Colonic mucosa (tissue), 4 donors: ENCODE measurements at regions not wholly inside any gene's neighbourhood (a gene's known extent, or its start where the extent isn't known, plus 50 kb on each side); places are given as distances from the start of the nearest gene placed in this dataset.

Source experiments
- DNase-seq: peaks from one replicate; pipeline ENCODE4 v3.0.0-alpha.2; 2020
- H3K27ac ChIP-seq: fragments of 200-600 bp; one replicate; pipeline ENCODE4 v1.8.0; 2021
- H3K27me3 ChIP-seq: fragments of 200-600 bp; one replicate; pipeline ENCODE4 v1.8.0; 2021
- H3K36me3 ChIP-seq: fragments of 200-600 bp; one replicate; pipeline ENCODE4 v1.8.0; 2021
- H3K4me1 ChIP-seq: fragments of 200-600 bp; one replicate; pipeline ENCODE4 v1.8.0; 2021; ENCODE audit warnings: mild to moderate bottlenecking
- H3K4me3 ChIP-seq: fragments of 200-600 bp; one replicate; pipeline ENCODE4 v1.8.0; 2021
- H3K9ac ChIP-seq, 2 donors: one replicate each; pipeline ENCODE4 v1.7.0; 2013; ENCODE audit warnings: control low read depth in 2 of 2, low read depth in 2 of 2, low read length in 2 of 2
- H3K9me3 ChIP-seq: fragments of 200-600 bp; one replicate; pipeline ENCODE4 v1.8.0; 2021
- intact Hi-C: fragments of 100-400 bp; cut with DNase I; formaldehyde crosslinking; loops from one replicate; pipeline ENCODE4 v1.14.1; 2022
- TF ChIP-seq, protein P1 (sequence below): fragments of 200-600 bp; IDR thresholded peaks from one replicate; pipeline ENCODE4 v1.8.0; 2022; ENCODE audit warnings: antibody characterized with exemption, mild to moderate bottlenecking
- donor health status: healthy.
- donor health status: DM: no; HTN: no; CAD: no.
- donor health status: DM: no; HTN: no; CAD: no.

DNA sequence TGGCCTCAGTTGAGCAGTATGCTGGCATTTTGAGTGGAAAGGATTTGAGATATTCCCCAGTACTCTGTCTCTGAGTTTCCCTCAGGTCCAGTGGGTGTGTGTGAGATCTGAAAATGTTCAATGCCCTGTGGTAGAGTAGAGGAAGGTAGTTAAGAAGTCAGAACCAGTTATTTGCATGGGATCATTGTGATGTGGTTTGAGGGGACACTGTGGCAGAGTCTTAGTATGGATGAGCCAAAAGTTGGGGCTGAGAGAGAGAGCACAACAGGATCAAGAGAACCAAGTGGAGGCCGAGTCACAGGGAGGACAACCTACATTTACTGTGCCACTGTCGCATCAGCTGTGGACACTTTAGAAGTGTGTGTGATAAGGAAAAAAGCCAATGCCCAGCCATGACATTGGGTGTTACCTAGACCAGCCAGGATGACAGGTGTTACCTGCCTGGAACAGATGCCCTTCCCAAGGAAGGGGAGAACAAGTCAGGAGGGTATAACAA lies 128.9 kb upstream of the IL12B start:
- H3K36me3 ChIP-seq: no peaks in the 10 kb centered on the region
- no peak overlapping the region for H3K27ac ChIP-seq
- intact Hi-C loops: no loop called here
- H3K4me3 ChIP-seq: no peak overlapping the region
- no peaks in the 10 kb centered on the region for H3K9me3 ChIP-seq
- no peak overlapping the region for H3K9ac ChIP-seq
- DNase-seq: no peak
- H3K27me3 ChIP-seq: no peaks in the 10 kb centered on the region
- no peaks in the 10 kb centered on the region for H3K4me1 ChIP-seq
- TF ChIP-seq, protein P1, sequence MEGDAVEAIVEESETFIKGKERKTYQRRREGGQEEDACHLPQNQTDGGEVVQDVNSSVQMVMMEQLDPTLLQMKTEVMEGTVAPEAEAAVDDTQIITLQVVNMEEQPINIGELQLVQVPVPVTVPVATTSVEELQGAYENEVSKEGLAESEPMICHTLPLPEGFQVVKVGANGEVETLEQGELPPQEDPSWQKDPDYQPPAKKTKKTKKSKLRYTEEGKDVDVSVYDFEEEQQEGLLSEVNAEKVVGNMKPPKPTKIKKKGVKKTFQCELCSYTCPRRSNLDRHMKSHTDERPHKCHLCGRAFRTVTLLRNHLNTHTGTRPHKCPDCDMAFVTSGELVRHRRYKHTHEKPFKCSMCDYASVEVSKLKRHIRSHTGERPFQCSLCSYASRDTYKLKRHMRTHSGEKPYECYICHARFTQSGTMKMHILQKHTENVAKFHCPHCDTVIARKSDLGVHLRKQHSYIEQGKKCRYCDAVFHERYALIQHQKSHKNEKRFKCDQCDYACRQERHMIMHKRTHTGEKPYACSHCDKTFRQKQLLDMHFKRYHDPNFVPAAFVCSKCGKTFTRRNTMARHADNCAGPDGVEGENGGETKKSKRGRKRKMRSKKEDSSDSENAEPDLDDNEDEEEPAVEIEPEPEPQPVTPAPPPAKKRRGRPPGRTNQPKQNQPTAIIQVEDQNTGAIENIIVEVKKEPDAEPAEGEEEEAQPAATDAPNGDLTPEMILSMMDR: no peak

DNA sequence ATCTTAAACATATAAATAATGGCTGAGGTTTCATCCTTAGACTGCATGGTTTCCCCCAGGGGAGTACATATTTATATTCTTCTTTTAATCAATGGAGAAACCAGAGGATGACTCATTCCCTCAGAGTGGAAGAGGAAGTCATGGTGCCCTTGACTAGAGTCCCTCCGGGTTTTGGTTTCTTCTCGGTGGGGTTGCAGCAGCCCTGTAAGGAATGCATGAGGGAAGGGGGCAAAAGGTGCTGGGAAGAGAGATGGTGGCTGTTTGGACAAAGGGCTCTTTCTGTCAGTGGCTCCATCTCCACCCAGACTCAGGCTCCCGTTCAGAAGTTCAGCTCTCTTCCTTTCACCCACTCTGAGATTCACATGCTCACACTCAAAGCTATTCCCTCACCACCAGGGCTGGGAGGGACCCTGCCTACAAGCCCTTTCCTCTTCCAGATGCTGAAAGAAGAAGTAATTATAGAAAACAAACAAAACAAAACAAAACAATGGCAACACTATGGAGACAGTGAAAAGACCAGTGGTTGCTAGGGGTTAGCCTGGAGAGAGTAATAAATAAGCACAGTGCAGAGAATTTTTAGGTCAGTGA lies 129.8 kb upstream of the IL12B start:
- intact Hi-C loops: no loop called here

DNA sequence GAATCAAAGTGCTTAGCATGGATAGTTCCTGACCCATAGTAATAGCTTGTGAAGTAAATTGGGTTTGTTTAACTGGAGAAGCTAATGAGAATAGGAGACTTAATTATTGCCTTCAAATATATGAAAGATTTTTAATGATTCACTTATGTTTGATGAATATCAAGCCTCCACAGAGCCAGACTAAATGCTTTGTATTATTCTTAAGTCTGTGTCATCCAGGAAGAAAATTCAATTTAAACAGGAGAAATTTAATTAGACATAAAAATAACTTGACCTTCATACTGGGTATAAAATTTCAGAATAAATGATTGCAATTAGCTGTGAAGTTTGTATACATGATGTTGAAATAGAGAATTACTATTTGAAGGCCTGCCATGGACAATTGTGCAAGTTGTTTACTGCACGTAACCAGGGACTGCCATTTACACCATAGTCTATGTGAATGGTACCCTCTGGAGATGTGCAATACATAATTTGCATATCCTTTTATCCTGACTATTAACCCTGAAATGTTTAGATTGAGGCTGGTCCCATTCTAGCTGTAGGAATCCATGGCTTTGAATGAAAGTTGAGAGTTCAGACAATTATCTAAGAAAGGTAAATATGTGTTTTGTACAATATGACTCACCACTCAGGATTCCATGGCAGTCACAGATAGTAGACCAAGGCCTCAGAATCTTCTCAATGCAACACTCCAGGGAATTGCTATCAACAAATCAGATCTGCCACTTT lies 133.5 kb upstream of the IL12B start:
- H3K4me3 ChIP-seq: no peak overlapping the region

More for the DNA sequence above, 129.8 kb upstream of the IL12B start:
- no peak for DNase-seq
- Histone ChIP-seq H3K4me1 (no peaks in the 10 kb centered on the region), H3K27ac (no peak overlapping the region), H3K27me3 (no peaks in the 10 kb centered on the region), H3K9me3 (no peaks in the 10 kb centered on the region), H3K36me3 (no peaks in the 10 kb centered on the region), H3K9ac (no peak overlapping the region), H3K4me3 (no peak overlapping the region)
- TF ChIP-seq, protein P1: no peak

DNA sequence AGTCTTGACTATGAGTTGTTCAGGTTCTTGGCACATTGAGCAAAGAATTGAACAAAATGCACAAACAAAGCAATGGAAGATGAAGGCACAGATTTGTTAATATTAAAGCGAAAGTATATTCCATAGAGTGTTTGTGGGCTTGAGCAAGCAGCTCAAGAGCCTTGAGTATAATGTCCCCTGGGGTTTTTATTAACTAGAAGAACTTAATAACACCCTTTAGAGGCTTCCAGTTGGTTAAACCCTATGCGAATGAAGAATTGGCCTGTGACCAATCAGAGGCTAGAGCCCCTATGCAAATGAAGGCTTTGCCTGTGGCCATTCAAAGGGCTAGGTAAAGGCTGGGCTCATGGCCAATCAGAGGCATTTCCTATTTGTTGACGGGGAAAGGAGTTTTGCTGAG lies 135.3 kb upstream of the IL12B start:
- intact Hi-C loops: no loop called here
- H3K9ac ChIP-seq: no peak overlapping the region
- no peak overlapping the region for H3K27ac ChIP-seq
- no peaks in the 10 kb centered on the region for H3K4me1 ChIP-seq
- DNase-seq: no peak
- TF ChIP-seq, protein P1: no peak
- no peaks in the 10 kb centered on the region for H3K9me3 ChIP-seq
- no peaks in the 10 kb centered on the region for H3K27me3 ChIP-seq
- no peaks in the 10 kb centered on the region for H3K36me3 ChIP-seq
- H3K4me3 ChIP-seq: no peak overlapping the region

More for the DNA sequence above, 133.5 kb upstream of the IL12B start:
- Histone ChIP-seq H3K4me1 (no peaks in the 10 kb centered on the region), H3K36me3 (no peaks in the 10 kb centered on the region), H3K9ac (no peak overlapping the region), H3K27me3 (no peaks in the 10 kb centered on the region), H3K9me3 (no peaks in the 10 kb centered on the region), H3K27ac (no peak overlapping the region)
- intact Hi-C loops: no loop called here
- DNase-seq: no peak
- TF ChIP-seq, protein P1: no peak

DNA sequence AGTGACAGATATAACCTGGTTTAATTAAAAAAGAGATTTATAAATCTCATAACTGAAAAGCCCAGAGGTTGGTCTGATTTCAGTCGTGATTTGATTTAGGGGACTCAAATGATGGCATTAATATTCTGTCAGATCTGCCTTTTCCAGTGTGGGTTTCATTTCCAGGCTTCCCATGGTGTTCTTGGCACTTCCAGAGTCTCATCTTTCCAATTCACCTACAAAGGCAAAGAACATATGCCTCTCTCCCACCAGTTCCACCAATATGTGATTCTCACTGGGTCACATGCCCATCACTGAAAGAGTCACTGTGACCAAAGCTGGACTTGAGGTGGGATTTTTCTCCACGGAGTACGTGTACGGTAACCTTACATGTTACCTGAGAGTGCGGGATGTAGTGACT lies 137.4 kb upstream of the IL12B start:
- no peaks in the 10 kb centered on the region for H3K4me1 ChIP-seq
- no peaks in the 10 kb centered on the region for H3K36me3 ChIP-seq
- TF ChIP-seq, protein P1: no peak
- intact Hi-C loops: no loop called here
- no peak overlapping the region for H3K9ac ChIP-seq
- no peaks in the 10 kb centered on the region for H3K9me3 ChIP-seq
- H3K27ac ChIP-seq: no peak overlapping the region
- H3K4me3 ChIP-seq: no peak overlapping the region
- no peaks in the 10 kb centered on the region for H3K27me3 ChIP-seq
- no peak for DNase-seq
